Endothelial cell of umbilical vein (primary cell): ENCODE measurements at regions not wholly inside any gene's neighbourhood (a gene's known extent, or its start where the extent isn't known, plus 50 kb on each side); places are given as distances from the start of the nearest gene placed in this dataset.

Source experiments
- BruUV-seq: library from RNA; stranded (reverse); fragments of 400-500 nt; replicated peaks from 2 replicates; lab custom pipeline; 2021; lab: Mats Ljungman, UMichigan
- CTCF ChIA-PET: fragments of 300-600, 350-600 bp; sonication (Branson Sonifier 250); formaldehyde crosslinking; loops from one replicate; lab custom pipeline; 2021; ENCODE audit warnings: antibody characterized with exemption, inconsistent platforms; lab: Charles Lee
- POLR2A ChIA-PET: fragments of 300-600, 350-600 bp; sonication (Branson Sonifier 250); formaldehyde crosslinking; loops from one replicate; lab custom pipeline; 2021; ENCODE audit warnings: antibody characterized with exemption, inconsistent platforms; lab: Charles Lee
- DNase-seq: peaks from one replicate; pipeline ENCODE4 v3.0.0-alpha.2; 2011; ENCODE audit warnings: low read depth, low spot score
- FAIRE-seq: peaks from 2 replicates; lab custom pipeline; 2011; peaks lifted over from hg19 to GRCh38; lab: Jason Lieb, UNC
- H2AFZ ChIP-seq: 2 replicates; pipeline ENCODE4 v1.6.0; 2012; ENCODE audit warnings: low read depth, low read length, control low read depth, inconsistent platforms
- H3K27ac ChIP-seq: 2 replicates; pipeline ENCODE4 v1.5.1; 2011; ENCODE audit warnings: low read depth, mild to moderate bottlenecking, control low read depth, low read length, moderate library complexity; ENCODE audit not compliant: insufficient read depth
- H3K27me3 ChIP-seq, 2 experiments: 2 replicates each; pipeline versions ENCODE4 v1.6.0 to v1.6.1; 2011; ENCODE audit warnings: low read length in 2 of 2, mixed read lengths in 1 of 2; ENCODE audit not compliant: control insufficient read depth in 2 of 2, insufficient read depth in 2 of 2
- H3K36me3 ChIP-seq, 2 experiments: 2 replicates in 1 of 2; 3 replicates in 1 of 2; pipeline ENCODE4 v1.5.1; 2011; ENCODE audit warnings: low read length in 2 of 2, mild to moderate bottlenecking in 1 of 2, moderate library complexity in 1 of 2; ENCODE audit not compliant: control insufficient read depth in 2 of 2, insufficient read depth in 2 of 2; ENCODE audit errors: extremely low read depth in 1 of 2
- H3K4me1 ChIP-seq: 3 replicates; pipeline ENCODE4 v1.5.1; 2011; ENCODE audit warnings: mild to moderate bottlenecking, low read length; ENCODE audit not compliant: control insufficient read depth, insufficient read depth; ENCODE audit errors: extremely low read depth
- H3K4me2 ChIP-seq: 2 replicates; pipeline ENCODE4 v1.6.1; 2011; ENCODE audit warnings: low read length, control low read depth, mixed read lengths; ENCODE audit not compliant: insufficient read depth
- H3K4me3 ChIP-seq, 3 experiments: fragments of 200-600 bp in 1 of 3; sonication (generic), shearing (Covaris generic) in 1 of 3; replicated peaks in 1 of 3; 2 replicates each; pipeline ENCODE4 v1.5.1; 2011 to 2016; ENCODE audit warnings: control low read depth in 3 of 3, low read length in 3 of 3, mild to moderate bottlenecking in 2 of 3, inconsistent platforms in 1 of 3, low read depth in 1 of 3, moderate library complexity in 1 of 3; ENCODE audit not compliant: insufficient read depth in 1 of 3
- H3K79me2 ChIP-seq: 2 replicates; pipeline ENCODE4 v1.6.0; 2012; ENCODE audit warnings: low read length, inconsistent platforms; ENCODE audit not compliant: control insufficient read depth, insufficient read depth
- H3K9ac ChIP-seq: replicated peaks from 2 replicates; pipeline ENCODE3; 2011; ENCODE audit warnings: low read length, control low read depth; ENCODE audit not compliant: insufficient read depth; ENCODE audit errors: extremely low read depth
- H3K9me1 ChIP-seq: replicated peaks from 3 replicates; pipeline ENCODE4 v1.6.0; 2011; ENCODE audit warnings: mild to moderate bottlenecking, low read length; ENCODE audit not compliant: control insufficient read depth, insufficient read depth; ENCODE audit errors: extremely low read depth
- H3K9me3 ChIP-seq: replicated peaks from 2 replicates; pipeline ENCODE4 v1.5.1; 2012; ENCODE audit warnings: low read length, inconsistent platforms; ENCODE audit not compliant: control insufficient read depth, insufficient read depth
- H4K20me1 ChIP-seq: replicated peaks from 2 replicates; pipeline ENCODE3; 2011; ENCODE audit warnings: mild to moderate bottlenecking, low read length; ENCODE audit not compliant: control insufficient read depth, insufficient read depth; ENCODE audit errors: extremely low read depth
- CTCF ChIP-seq, 2 donors: IDR thresholded peaks; 1 replicate in 1 of 2; 2 replicates in 1 of 2; pipeline ENCODE4 v1.5.1; 2011; ENCODE audit warnings: low read length in 2 of 2, mild to moderate bottlenecking in 2 of 2, moderate library complexity in 2 of 2, control low read depth in 1 of 2, inconsistent platforms in 1 of 2, low read depth in 1 of 2; ENCODE audit not compliant: insufficient read depth in 1 of 2; ENCODE audit errors: extremely low read depth in 1 of 2
- EZH2 ChIP-seq: IDR thresholded peaks from 2 replicates; pipeline ENCODE4 v1.6.1; 2012; ENCODE audit warnings: borderline replicate concordance, low read depth, mild to moderate bottlenecking, moderate library complexity, low read length, inconsistent platforms; ENCODE audit not compliant: severe bottlenecking
- GATA2 ChIP-seq: IDR thresholded peaks from 2 replicates; pipeline ENCODE4 v1.7.0; 2011; ENCODE audit warnings: low read depth, mild to moderate bottlenecking, moderate library complexity, mixed read lengths, low read length; ENCODE audit not compliant: insufficient read length, insufficient read depth
- JUN ChIP-seq: IDR thresholded peaks from 2 replicates; pipeline ENCODE4 v1.6.1; 2011; ENCODE audit warnings: borderline replicate concordance, low read depth; ENCODE audit not compliant: insufficient read length, insufficient read depth
- MYC ChIP-seq: IDR thresholded peaks from one replicate; pipeline ENCODE4 v1.6.1; 2011; ENCODE audit warnings: mild to moderate bottlenecking, low read depth, low read length
- dilution Hi-C: fragments of 300-500 bp; cut with MboI; formaldehyde crosslinking; loops from one replicate; pipeline ENCODE4 v1.15.0; 2019; ENCODE audit warnings: low sequenced_read_pairs; ENCODE audit not compliant: extremely low pct_ligation_motif_present
- intact Hi-C: fragments of 100-400 bp; cut with micrococcal nuclease; formaldehyde crosslinking; loops from one replicate; pipeline ENCODE4 v1.10.0; 2022
- TF ChIP-seq, protein P1 (sequence below): IDR thresholded peaks from 2 replicates; pipeline ENCODE4 v1.6.1; 2011; ENCODE audit not compliant: insufficient read depth, insufficient read length

- intact Hi-C loops (no loop called here), dilution Hi-C loops (no loop called here)
- Histone ChIP-seq H3K4me2 (no peak overlapping the region), H2AFZ (no peak overlapping the region), H3K27ac (no peak overlapping the region), H3K4me1 (no peaks in the 10 kb centered on the region), H3K79me2 (no peaks in the 10 kb centered on the region), H3K9me3 (no peaks in the 10 kb centered on the region), H3K36me3 (no peaks in the 10 kb centered on the region), H3K4me3 (no peak overlapping the region), H3K27me3 (no peaks in the 10 kb centered on the region), H4K20me1 (no peaks in the 10 kb centered on the region), H3K9ac (no peak overlapping the region), H3K9me1 (no peaks in the 10 kb centered on the region)
- no TSS peak for BruUV-seq
- CTCF ChIA-PET: no interaction called here
- DNase-seq (no peak), FAIRE-seq (no peak)
- no peak for TF ChIP-seq MYC
- TF ChIP-seq JUN: peak; percentile 6
- POLR2A ChIA-PET: no interaction called here
Measured at GRCh38 chr7:113996405-113996804, 77.6 kb upstream of the PPP1R3A start.

DNA sequence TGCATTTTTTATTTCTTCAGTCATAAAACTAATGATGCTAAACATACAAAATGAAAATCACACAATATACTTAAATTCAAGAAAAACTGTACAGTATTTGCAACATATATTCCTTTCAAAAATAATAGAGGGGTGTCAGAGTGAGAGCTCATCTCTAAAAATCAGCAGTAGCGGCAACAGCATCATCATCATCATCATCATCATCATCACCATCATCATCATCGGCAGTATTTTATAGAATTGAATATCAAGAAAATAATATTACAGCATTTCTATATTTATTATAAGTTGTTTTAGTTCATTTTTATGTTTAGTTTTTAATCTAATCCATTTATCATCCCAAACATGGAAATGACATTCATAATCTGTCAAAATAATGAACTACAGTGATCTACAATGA is 67.4 kb upstream of the PPP1R3A start:
- FAIRE-seq: no peak
- Histone ChIP-seq H3K36me3 (no peaks in the 10 kb centered on the region), H2AFZ (no peak overlapping the region), H3K4me1 (no peaks in the 10 kb centered on the region), H3K4me2 (no peak overlapping the region), H3K79me2 (no peaks in the 10 kb centered on the region), H3K9ac (no peak overlapping the region), H4K20me1 (no peaks in the 10 kb centered on the region), H3K27ac (no peak overlapping the region), H3K4me3 (no peak overlapping the region), H3K9me1 (no peaks in the 10 kb centered on the region), H3K9me3 (no peaks in the 10 kb centered on the region), H3K27me3 (no peaks in the 10 kb centered on the region)
- intact Hi-C loops: no loop called here
- no TSS peak for BruUV-seq
- TF ChIP-seq GATA2: no peak
- no peak for TF ChIP-seq EZH2
- TF ChIP-seq JUN: no peak
- TF ChIP-seq MYC: no peak
- TF ChIP-seq CTCF (IDR thresholded peaks at IDR 0.05; ENCODE audit: extremely low read depth in 1 of 2, insufficient read depth in 1 of 2, low read depth in 1 of 2, low read length in 2 of 2): no peak
- TF ChIP-seq, protein P1, sequence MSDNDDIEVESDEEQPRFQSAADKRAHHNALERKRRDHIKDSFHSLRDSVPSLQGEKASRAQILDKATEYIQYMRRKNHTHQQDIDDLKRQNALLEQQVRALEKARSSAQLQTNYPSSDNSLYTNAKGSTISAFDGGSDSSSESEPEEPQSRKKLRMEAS: no peak
- DNase-seq: no peak
- dilution Hi-C loops: no loop called here
- ChIA-PET POLR2A (no interaction called here), CTCF (interaction anchor here (1.1 kb wide), 1 partner anchor 11 kb away, joined by 3 read pairs; no protein-coding TSS in a partner anchor)
